ENCODE measurements at regions not wholly inside any gene's neighbourhood (a gene's known extent, or its start where the extent isn't known, plus 50 kb on each side); places are given as distances from the start of the nearest gene placed in this dataset.

- Mint-ChIP-seq H3K27ac (no peak overlapping the region), H3K36me3 (no peaks in the 10 kb centered on the region), H3K4me1 (no peaks in the 10 kb centered on the region), H3K9me3 (peaks cover 3% of the 10 kb centered on the region), H3K4me3 (no peak overlapping the region), H3K27me3 (no peaks in the 10 kb centered on the region)
- POLR2A ChIA-PET, result no interaction called here
- DNase-seq, result no peak
- no peak for ATAC-seq (ENCODE audit: low read depth)
These were observed 479.3 kb upstream of the ZFHX3 start for GRCh38 chr16:73527187-73527586.

- ATAC-seq (ENCODE audit: low read depth) (no peak), DNase-seq (no peak)
- H3K4me3 Mint-ChIP-seq, result no peak overlapping the region
- H3K9me3 Mint-ChIP-seq, result peaks cover 3% of the 10 kb centered on the region
- no peaks in the 10 kb centered on the region for H3K27me3 Mint-ChIP-seq
- POLR2A ChIA-PET, result no interaction called here
- H3K36me3 Mint-ChIP-seq, result no peaks in the 10 kb centered on the region
- no peak overlapping the region for H3K27ac Mint-ChIP-seq
- H3K4me1 Mint-ChIP-seq, result no peaks in the 10 kb centered on the region
These were observed 478.3 kb upstream of the ZFHX3 start for GRCh38 chr16:73526011-73526804.

- peaks cover 3% of the 10 kb centered on the region for H3K27me3 Mint-ChIP-seq
- H3K4me1 Mint-ChIP-seq, result no peaks in the 10 kb centered on the region
- no peak overlapping the region for H3K4me3 Mint-ChIP-seq
- POLR2A ChIA-PET, result no interaction called here
- ATAC-seq (ENCODE audit: low read depth) (no peak), DNase-seq (no peak)
- H3K27ac Mint-ChIP-seq, result no peak overlapping the region
- no peaks in the 10 kb centered on the region for H3K36me3 Mint-ChIP-seq
- peaks cover 1% of the 10 kb centered on the region for H3K9me3 Mint-ChIP-seq
These were observed 475.3 kb upstream of the ZFHX3 start for GRCh38 chr16:73523209-73523608.

- Mint-ChIP-seq H3K4me1 (no peaks in the 10 kb centered on the region), H3K4me3 (no peak overlapping the region), H3K27ac (no peak overlapping the region), H3K9me3 (peaks cover 2% of the 10 kb centered on the region), H3K36me3 (no peaks in the 10 kb centered on the region), H3K27me3 (peaks cover 3% of the 10 kb centered on the region)
- ATAC-seq (ENCODE audit: low read depth) (no peak), DNase-seq (no peak)
- POLR2A ChIA-PET, result no interaction called here
These were observed 473.6 kb upstream of the ZFHX3 start for GRCh38 chr16:73521499-73521898.

GRCh38 chr16:73515616-73516015, 467.7 kb upstream of the ZFHX3 start:
- H3K9me3 Mint-ChIP-seq, result peaks cover 2% of the 10 kb centered on the region
- H3K36me3 Mint-ChIP-seq, result no peaks in the 10 kb centered on the region
- DNase-seq (no peak), ATAC-seq (ENCODE audit: low read depth) (no peak)
- H3K4me1 Mint-ChIP-seq, result no peaks in the 10 kb centered on the region
- H3K4me3 Mint-ChIP-seq, result no peak overlapping the region
- H3K27ac Mint-ChIP-seq, result no peak overlapping the region
- POLR2A ChIA-PET, result no interaction called here
- H3K27me3 Mint-ChIP-seq, result peaks cover 3% of the 10 kb centered on the region

- H3K27ac Mint-ChIP-seq, result no peak overlapping the region
- DNase-seq, result no peak
- no peaks in the 10 kb centered on the region for H3K4me1 Mint-ChIP-seq
- no peaks in the 10 kb centered on the region for H3K9me3 Mint-ChIP-seq
- no peaks in the 10 kb centered on the region for H3K36me3 Mint-ChIP-seq
- no peak for ATAC-seq (ENCODE audit: low read depth)
- no peak overlapping the region for H3K4me3 Mint-ChIP-seq
- POLR2A ChIA-PET, result no interaction called here
- H3K27me3 Mint-ChIP-seq, result no peaks in the 10 kb centered on the region
These were observed 462.9 kb upstream of the ZFHX3 start for GRCh38 chr16:73510852-73511251.

GRCh38 chr16:73506568-73507056, 458.7 kb upstream of the ZFHX3 start:
- Mint-ChIP-seq H3K27ac (no peak overlapping the region), H3K4me3 (no peak overlapping the region), H3K36me3 (no peaks in the 10 kb centered on the region), H3K9me3 (no peaks in the 10 kb centered on the region), H3K27me3 (no peaks in the 10 kb centered on the region), H3K4me1 (no peaks in the 10 kb centered on the region)
- no peak for ATAC-seq (ENCODE audit: low read depth)
- DNase-seq, result no peak
- POLR2A ChIA-PET, result no interaction called here

- H3K27ac Mint-ChIP-seq, result no peak overlapping the region
- H3K4me1 Mint-ChIP-seq, result no peaks in the 10 kb centered on the region
- POLR2A ChIA-PET, result no interaction called here
- H3K27me3 Mint-ChIP-seq, result no peaks in the 10 kb centered on the region
- no peak for ATAC-seq (ENCODE audit: low read depth)
- no peak overlapping the region for H3K4me3 Mint-ChIP-seq
- no peak for DNase-seq
- no peaks in the 10 kb centered on the region for H3K9me3 Mint-ChIP-seq
- no peaks in the 10 kb centered on the region for H3K36me3 Mint-ChIP-seq
These were observed 457.6 kb upstream of the ZFHX3 start for GRCh38 chr16:73505577-73505976.

GRCh38 chr16:73504591-73505575, 457.0 kb upstream of the ZFHX3 start:
- H3K4me1 Mint-ChIP-seq, result no peaks in the 10 kb centered on the region
- DNase-seq (no peak), ATAC-seq (ENCODE audit: low read depth) (no peak)
- no peaks in the 10 kb centered on the region for H3K9me3 Mint-ChIP-seq
- POLR2A ChIA-PET, result no interaction called here
- H3K27me3 Mint-ChIP-seq, result no peaks in the 10 kb centered on the region
- H3K36me3 Mint-ChIP-seq, result no peaks in the 10 kb centered on the region
- H3K27ac Mint-ChIP-seq, result no peak overlapping the region
- no peak overlapping the region for H3K4me3 Mint-ChIP-seq

- Mint-ChIP-seq H3K4me1 (no peaks in the 10 kb centered on the region), H3K36me3 (no peaks in the 10 kb centered on the region), H3K27me3 (no peaks in the 10 kb centered on the region), H3K4me3 (no peak overlapping the region), H3K9me3 (no peaks in the 10 kb centered on the region), H3K27ac (no peak overlapping the region)
- POLR2A ChIA-PET, result no interaction called here
- ATAC-seq (ENCODE audit: low read depth) (no peak), DNase-seq (no peak)
These were observed 455.2 kb upstream of the ZFHX3 start for GRCh38 chr16:73503093-73503492.

- no peaks in the 10 kb centered on the region for H3K4me1 Mint-ChIP-seq
- H3K9me3 Mint-ChIP-seq, result no peaks in the 10 kb centered on the region
- POLR2A ChIA-PET, result no interaction called here
- DNase-seq, result no peak
- H3K36me3 Mint-ChIP-seq, result no peaks in the 10 kb centered on the region
- no peak for ATAC-seq (ENCODE audit: low read depth)
- no peaks in the 10 kb centered on the region for H3K27me3 Mint-ChIP-seq
- no peak overlapping the region for H3K27ac Mint-ChIP-seq
- no peak overlapping the region for H3K4me3 Mint-ChIP-seq
These were observed 451.3 kb upstream of the ZFHX3 start for GRCh38 chr16:73499276-73499675.

GRCh38 chr16:73485880-73486279, 438.0 kb upstream of the ZFHX3 start:
- no peak for DNase-seq
- no peak for ATAC-seq (ENCODE audit: low read depth)
- H3K4me1 Mint-ChIP-seq, result peaks cover 4% of the 10 kb centered on the region
- H3K27me3 Mint-ChIP-seq, result peaks cover 11% of the 10 kb centered on the region
- no peaks in the 10 kb centered on the region for H3K9me3 Mint-ChIP-seq
- H3K4me3 Mint-ChIP-seq, result no peak overlapping the region
- no peaks in the 10 kb centered on the region for H3K36me3 Mint-ChIP-seq
- POLR2A ChIA-PET, result no interaction called here
- H3K27ac Mint-ChIP-seq, result no peak overlapping the region

- Mint-ChIP-seq H3K4me3 (no peak overlapping the region), H3K4me1 (peaks cover 4% of the 10 kb centered on the region), H3K27ac (no peak overlapping the region), H3K36me3 (no peaks in the 10 kb centered on the region), H3K9me3 (no peaks in the 10 kb centered on the region), H3K27me3 (peaks cover 11% of the 10 kb centered on the region)
- ATAC-seq (ENCODE audit: low read depth), result no peak
- DNase-seq, result no peak
- POLR2A ChIA-PET, result no interaction called here
These were observed 436.2 kb upstream of the ZFHX3 start for GRCh38 chr16:73483934-73484711.

Measured in activated naive CD8-positive, alpha-beta T cell treated with anti-CD3 and anti-CD28 coated beads, Interleukin-2, amount 10 ng/mL, durations not matched to agents 7 days and 5 days (primary cell).